Parathyroid adenoma (tissue), 2 donors: ENCODE measurements at regions not wholly inside any gene's neighbourhood (a gene's known extent, or its start where the extent isn't known, plus 50 kb on each side); places are given as distances from the start of the nearest gene placed in this dataset.
"Not testable (repeated sequence)": the region's sequence is repeated elsewhere in the genome, so short reads cannot be mapped to it uniquely, and the experiment has no call there.

Experiments
- H2AFZ ChIP-seq: fragments of 300-600 bp; sonication (generic); one replicate; pipeline ENCODE4 v1.7.0; 2017; ENCODE audit warnings: antibody characterized with exemption, mild to moderate bottlenecking
- H3K27ac ChIP-seq: fragments of 300-600 bp; sonication (generic); one replicate; pipeline ENCODE4 v1.7.0; 2017
- H3K27me3 ChIP-seq: fragments of 300-600 bp; sonication (generic); one replicate; pipeline ENCODE4 v1.7.0; 2017; ENCODE audit warnings: low read length; ENCODE audit not compliant: control insufficient read depth, insufficient read depth
- H3K36me3 ChIP-seq: fragments of 300-600 bp; sonication (generic); one replicate; pipeline ENCODE4 v1.7.0; 2017; ENCODE audit warnings: low read length; ENCODE audit not compliant: control insufficient read depth, insufficient read depth
- H3K4me1 ChIP-seq: fragments of 300-600 bp; sonication (generic); one replicate; pipeline ENCODE4 v1.7.0; 2017; ENCODE audit warnings: control low read depth
- H3K4me2 ChIP-seq: fragments of 300-600 bp; sonication (generic); one replicate; pipeline ENCODE4 v1.7.0; 2017; ENCODE audit warnings: low read length
- H3K4me3 ChIP-seq: fragments of 300-600 bp; sonication (generic); one replicate; pipeline ENCODE4 v1.7.0; 2017; ENCODE audit warnings: low read depth, low read length
- H3K79me2 ChIP-seq: fragments of 300-600 bp; sonication (generic); one replicate; pipeline ENCODE4 v1.7.0; 2017; ENCODE audit warnings: control low read depth
- H3K9ac ChIP-seq: fragments of 300-600 bp; sonication (generic); one replicate; pipeline ENCODE4 v1.7.0; 2017; ENCODE audit warnings: mild to moderate bottlenecking
- H3K9me3 ChIP-seq: fragments of 300-600 bp; sonication (generic); one replicate; pipeline ENCODE4 v1.7.0; 2017; ENCODE audit warnings: low read length; ENCODE audit not compliant: control insufficient read depth
- donor health status: primary hyperparathyroidism.

GRCh38 chr21:9018731-9019253, 1502.6 kb upstream of the TPTE start:
- H3K4me2 ChIP-seq, H3K27me3 ChIP-seq, H3K9ac ChIP-seq, H3K9me3 ChIP-seq, H3K4me3 ChIP-seq, H3K27ac ChIP-seq, H2AFZ ChIP-seq, H3K36me3 ChIP-seq, H3K4me1 ChIP-seq, H3K79me2 ChIP-seq: not testable (repeated sequence)

- not testable (repeated sequence) for H3K36me3 ChIP-seq, H3K9me3 ChIP-seq, H3K4me1 ChIP-seq, H3K4me2 ChIP-seq, H3K79me2 ChIP-seq, H3K4me3 ChIP-seq, H3K9ac ChIP-seq, H3K27me3 ChIP-seq
- peak overlapping the region; percentile 40 for H2AFZ ChIP-seq
- H3K27ac ChIP-seq = peak overlapping the region; percentile 25
Measured at GRCh38 chr21:9024006-9024767, 1497.2 kb upstream of the TPTE start.

- not testable (repeated sequence) for H2AFZ ChIP-seq, H3K27ac ChIP-seq, H3K4me1 ChIP-seq
Measured at GRCh38 chr21:9026729-9027416, 1494.5 kb upstream of the TPTE start.

GRCh38 chr21:9027417-9027800, 1494.0 kb upstream of the TPTE start:
- not testable (repeated sequence) for H3K36me3 ChIP-seq, H3K4me1 ChIP-seq, H3K27ac ChIP-seq, H2AFZ ChIP-seq, H3K9me3 ChIP-seq, H3K27me3 ChIP-seq, H3K4me3 ChIP-seq, H3K9ac ChIP-seq, H3K4me2 ChIP-seq, H3K79me2 ChIP-seq

More at GRCh38 chr21:9026729-9027416, 1494.5 kb upstream of the TPTE start:
- H3K27me3 ChIP-seq, H3K36me3 ChIP-seq, H3K4me2 ChIP-seq, H3K9ac ChIP-seq, H3K79me2 ChIP-seq, H3K9me3 ChIP-seq, H3K4me3 ChIP-seq: not testable (repeated sequence)

GRCh38 chr21:9028624-9029431, 1492.6 kb upstream of the TPTE start:
- not testable (repeated sequence) for H3K9me3 ChIP-seq, H3K27me3 ChIP-seq, H3K79me2 ChIP-seq, H3K4me1 ChIP-seq, H3K36me3 ChIP-seq, H3K27ac ChIP-seq, H3K4me2 ChIP-seq, H3K9ac ChIP-seq, H3K4me3 ChIP-seq, H2AFZ ChIP-seq

GRCh38 chr21:9030141-9030665, 1491.2 kb upstream of the TPTE start:
- not testable (repeated sequence) for H3K79me2 ChIP-seq, H2AFZ ChIP-seq, H3K27me3 ChIP-seq, H3K36me3 ChIP-seq, H3K4me1 ChIP-seq, H3K9me3 ChIP-seq, H3K9ac ChIP-seq, H3K4me3 ChIP-seq, H3K4me2 ChIP-seq, H3K27ac ChIP-seq

- not testable (repeated sequence) for H3K9ac ChIP-seq, H3K4me1 ChIP-seq, H3K4me2 ChIP-seq, H3K27ac ChIP-seq, H3K79me2 ChIP-seq, H3K9me3 ChIP-seq, H2AFZ ChIP-seq, H3K27me3 ChIP-seq, H3K4me3 ChIP-seq, H3K36me3 ChIP-seq
Measured at GRCh38 chr21:9031482-9032374, 1489.7 kb upstream of the TPTE start.

GRCh38 chr21:9032547-9032946, 1488.8 kb upstream of the TPTE start:
- H3K27me3 ChIP-seq, H3K4me1 ChIP-seq, H3K4me2 ChIP-seq, H3K27ac ChIP-seq, H3K9me3 ChIP-seq, H2AFZ ChIP-seq, H3K79me2 ChIP-seq, H3K36me3 ChIP-seq, H3K9ac ChIP-seq, H3K4me3 ChIP-seq: not testable (repeated sequence)

- not testable (repeated sequence) for H3K27ac ChIP-seq, H3K4me1 ChIP-seq, H3K9ac ChIP-seq, H3K4me2 ChIP-seq, H3K27me3 ChIP-seq, H3K36me3 ChIP-seq, H3K79me2 ChIP-seq, H3K9me3 ChIP-seq, H3K4me3 ChIP-seq, H2AFZ ChIP-seq
Measured at GRCh38 chr21:9033295-9033694, 1488.1 kb upstream of the TPTE start.
